IPS-20b (cell line): ENCODE measurements at regions not wholly inside any gene's neighbourhood (a gene's known extent, or its start where the extent isn't known, plus 50 kb on each side); places are given as distances from the start of the nearest gene placed in this dataset.

ENCODE experiments used
- H3K27ac ChIP-seq: one replicate; pipeline ENCODE4 v1.5.1; 2013; ENCODE audit warnings: low read length
- H3K27me3 ChIP-seq: 2 replicates; pipeline ENCODE4 v1.6.1; 2013; ENCODE audit warnings: mild to moderate bottlenecking, low read length, inconsistent platforms; ENCODE audit not compliant: insufficient read depth
- H3K36me3 ChIP-seq: 2 replicates; pipeline ENCODE4 v1.6.1; 2013; ENCODE audit warnings: low read depth, mild to moderate bottlenecking, inconsistent platforms, low read length, moderate library complexity; ENCODE audit not compliant: insufficient read depth
- H3K4me1 ChIP-seq: 2 replicates; pipeline ENCODE4 v1.6.1; 2013; ENCODE audit warnings: mild to moderate bottlenecking, control low read depth, inconsistent platforms, low read length, moderate library complexity; ENCODE audit not compliant: insufficient read depth
- H3K4me3 ChIP-seq: 2 replicates; pipeline ENCODE4 v1.5.1; 2013; ENCODE audit warnings: mild to moderate bottlenecking, low read length, inconsistent platforms
- H3K9ac ChIP-seq: 2 replicates; pipeline ENCODE4 v1.6.1; 2013; ENCODE audit warnings: low read depth, mild to moderate bottlenecking, inconsistent platforms, low read length, moderate library complexity
- H3K9me3 ChIP-seq: 2 replicates; pipeline ENCODE4 v1.6.1; 2013; ENCODE audit warnings: mild to moderate bottlenecking, low read depth, low read length, inconsistent platforms; ENCODE audit not compliant: insufficient read depth

DNA sequence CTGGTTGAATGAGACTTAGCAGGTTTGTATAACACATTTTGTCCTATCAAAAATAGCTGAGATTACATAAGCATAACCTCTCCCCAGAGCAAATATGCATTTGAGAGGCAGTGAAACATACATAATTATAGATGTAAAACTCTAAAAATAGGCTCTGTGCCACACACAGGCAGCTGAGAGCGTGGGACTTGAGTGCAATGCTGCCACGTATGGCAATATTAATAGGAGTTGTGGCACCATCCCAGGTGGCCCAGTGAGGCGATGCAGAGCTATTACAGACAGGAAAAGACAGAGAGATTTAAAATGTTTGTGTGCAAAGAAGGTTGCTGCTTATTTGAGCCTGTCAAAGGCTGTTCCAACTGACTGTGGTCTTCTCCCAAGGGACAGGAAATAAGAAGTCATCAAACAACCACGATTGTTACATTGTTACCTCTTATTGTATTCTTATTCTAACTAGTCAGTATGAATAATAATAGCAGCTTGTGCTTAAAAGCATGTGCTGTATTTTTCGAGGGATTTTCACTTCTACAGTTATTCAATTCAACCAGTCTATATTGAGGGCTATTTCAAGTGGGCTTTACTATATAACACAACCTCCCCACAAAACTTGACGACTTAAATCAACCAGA, 116.5 kb downstream of the SALL1 start:
- H3K4me3 ChIP-seq = no peak overlapping the region
- no peak overlapping the region for H3K27ac ChIP-seq
- H3K36me3 ChIP-seq = no peaks in the 10 kb centered on the region
- H3K27me3 ChIP-seq = no peaks in the 10 kb centered on the region
- H3K9me3 ChIP-seq = no peaks in the 10 kb centered on the region
- no peak overlapping the region for H3K9ac ChIP-seq
- H3K4me1 ChIP-seq = peaks cover 12% of the 10 kb centered on the region; the same call in 1 of the 2 replicates

DNA sequence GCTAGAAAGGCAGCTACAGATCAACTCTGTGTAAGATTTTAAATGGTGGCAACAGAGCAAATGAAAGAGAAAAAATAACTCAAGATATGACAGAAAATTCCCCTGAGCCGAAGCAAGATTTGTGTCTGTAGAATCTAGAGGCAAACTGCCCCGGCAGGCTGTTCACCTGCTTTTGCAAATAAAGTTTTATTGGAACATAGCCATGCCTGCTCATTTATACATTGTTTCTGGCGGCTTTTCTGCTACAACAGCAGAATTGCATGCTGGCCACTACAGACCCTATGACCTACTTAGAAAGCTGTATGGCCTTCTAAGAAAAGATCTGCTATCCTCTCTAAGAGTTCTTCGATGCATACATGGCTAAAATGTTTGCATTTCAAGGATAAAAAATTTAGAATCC, 119.5 kb downstream of the SALL1 start:
- Histone ChIP-seq H3K9me3 (no peaks in the 10 kb centered on the region), H3K27me3 (no peaks in the 10 kb centered on the region), H3K27ac (no peak overlapping the region), H3K4me3 (no peak overlapping the region), H3K36me3 (no peaks in the 10 kb centered on the region), H3K9ac (no peak overlapping the region), H3K4me1 (peaks cover 12% of the 10 kb centered on the region; the same call in 1 of the 2 replicates)

GRCh38 chr16:51030516-51030915, 120.6 kb downstream of the SALL1 start:
- Histone ChIP-seq H3K9me3 (no peaks in the 10 kb centered on the region), H3K27me3 (no peaks in the 10 kb centered on the region), H3K27ac (no peak overlapping the region), H3K36me3 (no peaks in the 10 kb centered on the region), H3K9ac (no peak overlapping the region), H3K4me3 (no peak overlapping the region), H3K4me1 (peaks cover 12% of the 10 kb centered on the region; the same call in 1 of the 2 replicates)

GRCh38 chr16:51025588-51026290, 125.3 kb downstream of the SALL1 start:
- Histone ChIP-seq H3K9ac (no peak overlapping the region), H3K4me3 (no peak overlapping the region), H3K27me3 (peaks cover 4% of the 10 kb centered on the region; the same call in 1 of the 2 replicates), H3K36me3 (no peaks in the 10 kb centered on the region), H3K27ac (no peak overlapping the region), H3K9me3 (no peaks in the 10 kb centered on the region), H3K4me1 (no peaks in the 10 kb centered on the region; the same call in 1 of the 2 replicates)

GRCh38 chr16:51024703-51025102, 126.4 kb downstream of the SALL1 start:
- H3K4me3 ChIP-seq = no peak overlapping the region
- no peak overlapping the region for H3K27ac ChIP-seq
- no peaks in the 10 kb centered on the region for H3K9me3 ChIP-seq
- H3K9ac ChIP-seq = no peak overlapping the region
- no peaks in the 10 kb centered on the region for H3K36me3 ChIP-seq
- no peaks in the 10 kb centered on the region; the same call in 1 of the 2 replicates for H3K4me1 ChIP-seq
- H3K27me3 ChIP-seq = peaks cover 4% of the 10 kb centered on the region; the same call in 1 of the 2 replicates

- no peak overlapping the region for H3K4me3 ChIP-seq
- no peaks in the 10 kb centered on the region for H3K36me3 ChIP-seq
- H3K27me3 ChIP-seq = peaks cover 4% of the 10 kb centered on the region; the same call in 1 of the 2 replicates
- H3K4me1 ChIP-seq = no peaks in the 10 kb centered on the region; the same call in 1 of the 2 replicates
- no peaks in the 10 kb centered on the region for H3K9me3 ChIP-seq
- H3K27ac ChIP-seq = no peak overlapping the region
- no peak overlapping the region for H3K9ac ChIP-seq
Measured at GRCh38 chr16:51022955-51023354, 128.1 kb downstream of the SALL1 start.

- H3K27me3 ChIP-seq = no peaks in the 10 kb centered on the region
- no peaks in the 10 kb centered on the region; the same call in 1 of the 2 replicates for H3K4me1 ChIP-seq
- H3K27ac ChIP-seq = no peak overlapping the region
- no peaks in the 10 kb centered on the region for H3K9me3 ChIP-seq
- H3K36me3 ChIP-seq = no peaks in the 10 kb centered on the region
- no peak overlapping the region for H3K4me3 ChIP-seq
- no peak overlapping the region for H3K9ac ChIP-seq
Measured at GRCh38 chr16:51019617-51020016, 131.5 kb downstream of the SALL1 start.

DNA sequence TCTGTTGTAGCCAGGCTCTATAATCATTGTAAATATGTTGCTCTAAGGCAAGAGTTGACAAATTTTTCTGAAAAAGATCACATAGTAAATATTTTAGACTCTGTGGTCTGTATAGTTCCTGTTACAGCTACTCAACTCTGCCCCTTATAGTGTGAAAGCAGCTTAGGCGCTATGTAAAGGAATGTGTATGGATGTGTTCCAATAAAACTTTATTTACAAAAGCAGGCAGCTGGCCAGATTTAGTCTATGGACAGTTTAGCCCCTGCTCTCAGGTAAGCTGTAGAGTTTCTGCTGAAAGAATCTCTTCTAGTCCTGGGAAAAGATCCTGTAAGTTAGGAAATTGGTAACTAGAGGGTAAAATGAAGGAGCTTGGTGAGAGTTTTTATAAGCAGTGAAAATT, 133.1 kb downstream of the SALL1 start:
- H3K9me3 ChIP-seq = no peaks in the 10 kb centered on the region
- no peak overlapping the region for H3K4me3 ChIP-seq
- H3K36me3 ChIP-seq = no peaks in the 10 kb centered on the region
- H3K27ac ChIP-seq = no peak overlapping the region
- no peaks in the 10 kb centered on the region for H3K27me3 ChIP-seq
- H3K4me1 ChIP-seq = no peaks in the 10 kb centered on the region
- H3K9ac ChIP-seq = no peak overlapping the region

GRCh38 chr16:51012396-51012795, 138.7 kb downstream of the SALL1 start:
- Histone ChIP-seq H3K9me3 (no peaks in the 10 kb centered on the region), H3K4me1 (no peaks in the 10 kb centered on the region), H3K27me3 (no peaks in the 10 kb centered on the region), H3K36me3 (no peaks in the 10 kb centered on the region), H3K9ac (no peak overlapping the region), H3K27ac (no peak overlapping the region), H3K4me3 (no peak overlapping the region)

DNA sequence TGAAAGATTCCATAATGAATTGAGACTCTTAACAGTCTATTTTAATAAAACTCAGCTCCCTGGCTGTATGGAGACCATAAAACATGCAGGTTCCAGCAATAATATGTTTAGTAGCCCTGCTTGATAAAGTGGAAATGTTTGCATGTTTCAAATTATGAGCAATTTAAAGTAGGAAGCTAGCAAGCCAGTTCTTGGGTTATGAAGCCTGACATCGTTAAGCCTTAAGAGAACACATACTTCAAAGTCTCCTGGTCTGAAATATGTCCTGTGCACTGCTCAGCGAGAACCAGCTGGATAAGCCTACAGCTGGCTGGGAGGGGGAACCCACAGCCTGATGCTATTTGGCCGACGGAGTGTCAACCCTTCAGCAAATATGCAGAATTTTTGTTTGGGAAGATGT, 140.3 kb downstream of the SALL1 start:
- no peak overlapping the region for H3K4me3 ChIP-seq

DNA sequence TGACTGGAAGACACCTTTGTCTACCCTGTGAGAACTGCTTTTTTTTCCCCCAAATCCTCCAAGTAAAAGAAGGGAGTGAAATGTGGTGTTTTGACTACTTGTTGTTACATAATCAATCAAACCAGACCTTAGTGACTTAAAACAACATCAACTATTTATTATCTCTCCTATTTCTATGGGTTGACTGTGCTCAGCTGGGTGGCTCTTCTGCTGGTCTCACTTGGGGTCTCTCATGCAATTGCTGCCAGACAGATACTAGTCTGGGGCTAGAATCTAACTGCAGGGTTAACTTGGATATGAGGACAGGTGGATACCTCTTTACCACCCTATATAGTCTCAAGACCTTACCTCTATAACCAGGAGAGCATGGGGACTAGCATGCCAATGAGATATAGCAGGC, 141.3 kb downstream of the SALL1 start:
- no peak overlapping the region for H3K4me3 ChIP-seq
- no peaks in the 10 kb centered on the region for H3K27me3 ChIP-seq
- H3K9me3 ChIP-seq = no peaks in the 10 kb centered on the region
- H3K36me3 ChIP-seq = no peaks in the 10 kb centered on the region
- no peak overlapping the region for H3K9ac ChIP-seq
- no peak overlapping the region for H3K27ac ChIP-seq
- no peaks in the 10 kb centered on the region for H3K4me1 ChIP-seq

More for the DNA sequence above, 140.3 kb downstream of the SALL1 start:
- no peak overlapping the region for H3K27ac ChIP-seq
- no peaks in the 10 kb centered on the region for H3K27me3 ChIP-seq
- H3K9me3 ChIP-seq = no peaks in the 10 kb centered on the region
- no peak overlapping the region for H3K9ac ChIP-seq
- H3K4me1 ChIP-seq = no peaks in the 10 kb centered on the region
- no peaks in the 10 kb centered on the region for H3K36me3 ChIP-seq

GRCh38 chr16:51009359-51009758, 141.7 kb downstream of the SALL1 start:
- Histone ChIP-seq H3K4me1 (no peaks in the 10 kb centered on the region), H3K27me3 (no peaks in the 10 kb centered on the region), H3K4me3 (no peak overlapping the region), H3K9me3 (no peaks in the 10 kb centered on the region), H3K36me3 (no peaks in the 10 kb centered on the region), H3K27ac (no peak overlapping the region), H3K9ac (no peak overlapping the region)
